ENCODE measurements at regions not wholly inside any gene's neighbourhood (a gene's known extent, or its start where the extent isn't known, plus 50 kb on each side); places are given as distances from the start of the nearest gene placed in this dataset.

DNA sequence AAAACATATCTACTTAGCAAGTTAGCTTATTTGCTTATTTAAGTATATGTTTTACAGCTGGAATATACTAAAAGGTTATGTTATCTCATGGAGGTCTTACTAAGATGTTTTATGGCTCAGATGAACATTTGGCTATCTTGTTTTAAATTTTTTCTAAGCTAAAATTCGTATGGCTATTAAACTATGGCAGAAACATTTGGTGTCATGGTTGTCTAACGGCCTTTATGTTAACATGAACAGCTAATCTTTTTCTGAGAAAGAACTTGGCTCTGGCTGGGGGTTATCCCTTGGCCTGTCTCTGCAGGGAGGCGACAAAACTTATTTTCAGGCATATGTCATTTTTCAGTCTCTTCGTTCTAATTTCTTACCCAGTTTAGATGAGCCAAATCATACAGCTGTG lies 101.5 kb upstream of the MTPN start:
- TF ChIP-seq, protein P1, sequence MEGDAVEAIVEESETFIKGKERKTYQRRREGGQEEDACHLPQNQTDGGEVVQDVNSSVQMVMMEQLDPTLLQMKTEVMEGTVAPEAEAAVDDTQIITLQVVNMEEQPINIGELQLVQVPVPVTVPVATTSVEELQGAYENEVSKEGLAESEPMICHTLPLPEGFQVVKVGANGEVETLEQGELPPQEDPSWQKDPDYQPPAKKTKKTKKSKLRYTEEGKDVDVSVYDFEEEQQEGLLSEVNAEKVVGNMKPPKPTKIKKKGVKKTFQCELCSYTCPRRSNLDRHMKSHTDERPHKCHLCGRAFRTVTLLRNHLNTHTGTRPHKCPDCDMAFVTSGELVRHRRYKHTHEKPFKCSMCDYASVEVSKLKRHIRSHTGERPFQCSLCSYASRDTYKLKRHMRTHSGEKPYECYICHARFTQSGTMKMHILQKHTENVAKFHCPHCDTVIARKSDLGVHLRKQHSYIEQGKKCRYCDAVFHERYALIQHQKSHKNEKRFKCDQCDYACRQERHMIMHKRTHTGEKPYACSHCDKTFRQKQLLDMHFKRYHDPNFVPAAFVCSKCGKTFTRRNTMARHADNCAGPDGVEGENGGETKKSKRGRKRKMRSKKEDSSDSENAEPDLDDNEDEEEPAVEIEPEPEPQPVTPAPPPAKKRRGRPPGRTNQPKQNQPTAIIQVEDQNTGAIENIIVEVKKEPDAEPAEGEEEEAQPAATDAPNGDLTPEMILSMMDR (IDR thresholded peaks at IDR 0.05), result no peak
- no peak for TF ChIP-seq POLR2A (IDR thresholded peaks at IDR 0.05)

Measured in esophagus squamous epithelium (tissue), 4 donors.